Tibial artery (tissue), 4 donors: ENCODE measurements at regions not wholly inside any gene's neighbourhood (a gene's known extent, or its start where the extent isn't known, plus 50 kb on each side); places are given as distances from the start of the nearest gene placed in this dataset.
"Not testable (repeated sequence)": the region's sequence is repeated elsewhere in the genome, so short reads cannot be mapped to it uniquely, and the experiment has no call there.

ENCODE experiments used
- DNase-seq, 2 donors: peaks; one replicate each; pipeline ENCODE4 v3.0.0-alpha.2; 2019
- H3K27ac ChIP-seq, 2 donors: fragments of 200-600 bp; sonication (generic) in 1 of 2; 1 replicate in 1 of 2; 2 replicates in 1 of 2; pipeline ENCODE4 v1.5.1; 2018 to 2019; ENCODE audit warnings: mild to moderate bottlenecking in 1 of 2
- H3K27me3 ChIP-seq, 2 donors: fragments of 200-600 bp; sonication (generic) in 1 of 2; one replicate each; pipeline versions ENCODE4 v1.5.1 to v1.6.0; 2016 to 2019
- H3K36me3 ChIP-seq, 3 donors: fragments of 200-600 bp; sonication (generic) in 2 of 3; one replicate each; pipeline ENCODE4 v1.5.1; 2016 to 2019; ENCODE audit warnings: mild to moderate bottlenecking in 2 of 3
- H3K4me1 ChIP-seq, 4 donors: fragments of 200-600 bp; sonication (generic) in 2 of 4; 1 replicate in 3 of 4; 2 replicates in 1 of 4; pipeline ENCODE4 v1.5.1; 2016 to 2019
- H3K4me3 ChIP-seq, 2 donors: fragments of 200-600 bp; sonication (generic) in 1 of 2; 1 replicate in 1 of 2; 2 replicates in 1 of 2; pipeline ENCODE4 v1.5.1; 2018 to 2019; ENCODE audit warnings: mild to moderate bottlenecking in 2 of 2
- H3K9me3 ChIP-seq, 3 donors: fragments of 200-600 bp; sonication (generic) in 1 of 3; one replicate each; pipeline ENCODE4 v1.5.1; 2016 to 2019
- CTCF ChIP-seq, 2 experiments: fragments of 200-600 bp in 1 of 2; fragments of 450-650 bp in 1 of 2; IDR thresholded peaks; one replicate each; pipeline ENCODE4 v1.5.1; 2017 to 2019; ENCODE audit warnings: antibody characterized with exemption in 2 of 2, mild to moderate bottlenecking in 1 of 2, moderate library complexity in 1 of 2
- intact Hi-C: fragments of 100-400 bp; cut with DNase I; formaldehyde crosslinking; loops from one replicate; pipeline ENCODE4 v1.15.0; 2023; ENCODE audit warnings: low total_unique reads

- no peak overlapping the region for H3K27ac ChIP-seq
- no peaks in the 10 kb centered on the region for H3K9me3 ChIP-seq
- H3K4me3 ChIP-seq: no peak overlapping the region
- no peaks in the 10 kb centered on the region for H3K36me3 ChIP-seq
- H3K4me1 ChIP-seq: no peaks in the 10 kb centered on the region
- intact Hi-C loops: no loop called here
- DNase-seq: no peak
- no peaks in the 10 kb centered on the region for H3K27me3 ChIP-seq
- TF ChIP-seq CTCF (IDR thresholded peaks at IDR 0.05): no peak
Observed at GRCh38 chr3:181610083-181610972, 101.4 kb upstream of the SOX2 start.

- H3K4me3 ChIP-seq: no peak overlapping the region
- DNase-seq: no peak
Observed at GRCh38 chr3:181609030-181609767, 102.5 kb upstream of the SOX2 start.

GRCh38 chr3:181604267-181604666 lies 107.5 kb upstream of the SOX2 start:
- H3K27ac ChIP-seq: no peak overlapping the region
- intact Hi-C loops: no loop called here
- no peak overlapping the region for H3K4me3 ChIP-seq
- no peaks in the 10 kb centered on the region for H3K4me1 ChIP-seq
- no peak for TF ChIP-seq CTCF (IDR thresholded peaks at IDR 0.05)
- no peak for DNase-seq
- no peaks in the 10 kb centered on the region for H3K27me3 ChIP-seq
- H3K36me3 ChIP-seq: no peaks in the 10 kb centered on the region
- H3K9me3 ChIP-seq: no peaks in the 10 kb centered on the region

More at GRCh38 chr3:181609030-181609767, 102.5 kb upstream of the SOX2 start:
- no peak for TF ChIP-seq CTCF (IDR thresholded peaks at IDR 0.05)
- H3K9me3 ChIP-seq: no peaks in the 10 kb centered on the region
- no peaks in the 10 kb centered on the region for H3K27me3 ChIP-seq
- intact Hi-C loops: no loop called here
- no peak overlapping the region for H3K27ac ChIP-seq
- H3K4me1 ChIP-seq: no peaks in the 10 kb centered on the region
- no peaks in the 10 kb centered on the region for H3K36me3 ChIP-seq

GRCh38 chr3:181596126-181596525 lies 115.6 kb upstream of the SOX2 start:
- no peaks in the 10 kb centered on the region for H3K27me3 ChIP-seq
- no peak for DNase-seq
- no peaks in the 10 kb centered on the region for H3K4me1 ChIP-seq
- no peak overlapping the region for H3K4me3 ChIP-seq
- intact Hi-C loops: no loop called here
- TF ChIP-seq CTCF (IDR thresholded peaks at IDR 0.05): no peak
- H3K9me3 ChIP-seq: no peaks in the 10 kb centered on the region
- H3K36me3 ChIP-seq: no peaks in the 10 kb centered on the region
- H3K27ac ChIP-seq: no peak overlapping the region

GRCh38 chr3:181590939-181591338 lies 120.8 kb upstream of the SOX2 start:
- intact Hi-C loops, H3K4me1 ChIP-seq, H3K27me3 ChIP-seq, H3K4me3 ChIP-seq, H3K27ac ChIP-seq, H3K9me3 ChIP-seq, H3K36me3 ChIP-seq: not testable (repeated sequence)
- peak in 1 of 2 donors; percentile 40 for DNase-seq

GRCh38 chr3:181582619-181583018 lies 129.1 kb upstream of the SOX2 start:
- Histone ChIP-seq H3K4me3 (no peak overlapping the region), H3K9me3 (no peaks in the 10 kb centered on the region)

More at GRCh38 chr3:181582619-181583018, 129.1 kb upstream of the SOX2 start:
- no peak overlapping the region for H3K27ac ChIP-seq
- no peaks in the 10 kb centered on the region for H3K36me3 ChIP-seq
- no peaks in the 10 kb centered on the region for H3K4me1 ChIP-seq
- TF ChIP-seq CTCF (IDR thresholded peaks at IDR 0.05): no peak
- H3K27me3 ChIP-seq: no peaks in the 10 kb centered on the region
- no peak for DNase-seq
- intact Hi-C loops: no loop called here
